BE2C (cell line): ENCODE measurements at regions not wholly inside any gene's neighbourhood (a gene's known extent, or its start where the extent isn't known, plus 50 kb on each side); places are given as distances from the start of the nearest gene placed in this dataset.
"Not testable (repeated sequence)": the region's sequence is repeated elsewhere in the genome, so short reads cannot be mapped to it uniquely, and the experiment has no call there.

ENCODE experiments used
- DNase-seq: peaks from one replicate; pipeline ENCODE4 v3.0.0-alpha.2; 2020
- H3K27me3 ChIP-seq: fragments of 250-450 bp; sonication (Bioruptor Pico); 2 replicates; pipeline ENCODE4 v1.5.1; 2020; ENCODE audit warnings: mild to moderate bottlenecking
- H3K36me3 ChIP-seq: fragments of 250-450 bp; sonication (Bioruptor Pico); 2 replicates; pipeline ENCODE4 v1.5.1; 2020; ENCODE audit warnings: mild to moderate bottlenecking
- H3K4me1 ChIP-seq: fragments of 250-450 bp; sonication (Bioruptor Pico); 2 replicates; pipeline ENCODE4 v1.5.1; 2020
- H3K4me3 ChIP-seq: 2 replicates; pipeline ENCODE4 v1.5.1; 2011; ENCODE audit warnings: low read depth, low read length
- H3K9me3 ChIP-seq: fragments of 250-450 bp; sonication (Bioruptor Pico); 2 replicates; pipeline ENCODE4 v1.5.1; 2020
- CTCF ChIP-seq: IDR thresholded peaks from 2 replicates; pipeline ENCODE4 v1.5.1; 2012; ENCODE audit warnings: mild to moderate bottlenecking, low read depth, low read length

GRCh38 chr3:16072420-16073110 is 101.9 kb upstream of the GALNT15 start:
- no peak for DNase-seq
- Histone ChIP-seq H3K4me1 (peaks cover 3% of the 10 kb centered on the region), H3K4me3 (no peak overlapping the region), H3K36me3 (no peaks in the 10 kb centered on the region), H3K9me3 (no peaks in the 10 kb centered on the region), H3K27me3 (no peaks in the 10 kb centered on the region)
- TF ChIP-seq CTCF = no peak

GRCh38 chr3:16073203-16073602 is 101.3 kb upstream of the GALNT15 start:
- no peak for DNase-seq
- no peak overlapping the region for H3K4me3 ChIP-seq
- TF ChIP-seq CTCF = no peak
- no peaks in the 10 kb centered on the region for H3K36me3 ChIP-seq
- no peaks in the 10 kb centered on the region for H3K27me3 ChIP-seq
- no peaks in the 10 kb centered on the region for H3K9me3 ChIP-seq
- H3K4me1 ChIP-seq = peaks cover 3% of the 10 kb centered on the region; the same call in 1 of the 2 replicates

GRCh38 chr3:16073990-16074671 is 100.3 kb upstream of the GALNT15 start:
- not testable (repeated sequence) for DNase-seq, H3K36me3 ChIP-seq, H3K4me1 ChIP-seq, H3K4me3 ChIP-seq, H3K27me3 ChIP-seq, H3K9me3 ChIP-seq

GRCh38 chr3:16075647-16076046 is 98.8 kb upstream of the GALNT15 start:
- DNase-seq = no peak
- Histone ChIP-seq H3K9me3 (no peaks in the 10 kb centered on the region), H3K4me3 (no peak overlapping the region), H3K4me1 (no peaks in the 10 kb centered on the region), H3K36me3 (no peaks in the 10 kb centered on the region), H3K27me3 (no peaks in the 10 kb centered on the region)
- no peak for TF ChIP-seq CTCF

- Histone ChIP-seq H3K4me3 (no peak overlapping the region), H3K27me3 (no peaks in the 10 kb centered on the region), H3K4me1 (no peaks in the 10 kb centered on the region), H3K9me3 (no peaks in the 10 kb centered on the region), H3K36me3 (no peaks in the 10 kb centered on the region)
- no peak for TF ChIP-seq CTCF
- no peak for DNase-seq
These were observed 97.9 kb upstream of the GALNT15 start for GRCh38 chr3:16076564-16076963.

- not testable (repeated sequence) for H3K27me3 ChIP-seq, H3K4me3 ChIP-seq, H3K9me3 ChIP-seq, H3K4me1 ChIP-seq, DNase-seq, H3K36me3 ChIP-seq
These were observed 97.3 kb upstream of the GALNT15 start for GRCh38 chr3:16077146-16077545.

- not testable (repeated sequence) for H3K4me3 ChIP-seq, H3K4me1 ChIP-seq, DNase-seq, H3K9me3 ChIP-seq, H3K27me3 ChIP-seq, H3K36me3 ChIP-seq
These were observed 96.8 kb upstream of the GALNT15 start for GRCh38 chr3:16077681-16078080.

- Histone ChIP-seq H3K4me3 (no peak overlapping the region), H3K4me1 (no peaks in the 10 kb centered on the region), H3K36me3 (no peaks in the 10 kb centered on the region), H3K9me3 (no peaks in the 10 kb centered on the region), H3K27me3 (no peaks in the 10 kb centered on the region)
- TF ChIP-seq CTCF = no peak
- no peak for DNase-seq
These were observed 95.0 kb upstream of the GALNT15 start for GRCh38 chr3:16079519-16079918.
